GM23248 (cell line): ENCODE measurements at regions not wholly inside any gene's neighbourhood (a gene's known extent, or its start where the extent isn't known, plus 50 kb on each side); places are given as distances from the start of the nearest gene placed in this dataset.

ENCODE experiments used
- EZH2 ChIP-seq: fragments of 200-600 bp; sonication (generic); IDR thresholded peaks from 2 replicates; pipeline ENCODE4 v1.6.1; 2018; ENCODE audit warnings: antibody characterized with exemption, mild to moderate bottlenecking; ENCODE audit not compliant: insufficient read depth, poor library complexity, severe bottlenecking
- EZH2phosphoT487 ChIP-seq: fragments of 200-600 bp; sonication (generic); IDR thresholded peaks from 2 replicates; pipeline ENCODE4 v1.6.1; 2018; ENCODE audit warnings: antibody characterized with exemption, moderate library complexity, mild to moderate bottlenecking, low read depth; ENCODE audit not compliant: insufficient read depth

DNA sequence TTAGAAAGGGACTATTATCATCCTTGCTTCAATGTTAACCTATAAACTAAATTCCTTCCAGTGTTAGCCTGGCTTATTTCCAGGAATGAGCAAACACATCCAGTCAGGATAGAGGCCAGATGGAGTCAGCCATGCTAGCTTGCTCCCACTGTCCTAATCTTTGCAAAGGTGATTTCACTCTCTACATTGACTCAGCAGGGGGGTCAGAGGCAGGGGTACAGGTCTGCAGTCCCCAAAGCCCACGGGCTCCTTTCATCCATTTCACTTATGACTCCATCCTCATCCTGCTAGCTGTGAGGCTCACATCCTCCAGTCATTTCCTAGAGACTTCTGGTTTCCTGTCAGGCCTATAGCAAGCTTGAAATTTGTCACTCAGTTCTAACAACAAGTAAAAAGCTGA is 63.4 kb upstream of the CEACAM8 start:
- TF ChIP-seq EZH2 (no peak), EZH2phosphoT487 (no peak)
